HEK293 (cell line): ENCODE measurements at regions not wholly inside any gene's neighbourhood (a gene's known extent, or its start where the extent isn't known, plus 50 kb on each side); places are given as distances from the start of the nearest gene placed in this dataset.

ENCODE experiments used
- CTCF ChIA-PET: fragments of 350-600 bp; formaldehyde crosslinking; extraction: SDS; loops from one replicate; lab custom pipeline; 2021; ENCODE audit warnings: antibody characterized with exemption; lab: Yijun Ruan, JAX
- POLR2A ChIA-PET: fragments of 300-600 bp; formaldehyde crosslinking; extraction: SDS; loops from one replicate; lab custom pipeline; 2020; ENCODE audit warnings: antibody characterized with exemption, inconsistent platforms; lab: Yijun Ruan, JAX
- H3K27ac ChIP-seq: fragments of 200-500 bp; sonication (Bioruptor generic); 2 replicates; pipeline ENCODE4 v1.5.1; 2014; ENCODE audit warnings: low read depth, low read length, control low read depth, inconsistent platforms; ENCODE audit errors: extremely low read depth
- H3K36me3 ChIP-seq, 2 experiments: fragments of 200-500 bp in 1 of 2; sonication (Bioruptor generic) in 1 of 2; 1 replicate in 1 of 2; 2 replicates in 1 of 2; pipeline ENCODE4 v1.5.1; 2014 to 2017; ENCODE audit warnings: inconsistent platforms in 2 of 2, low read length in 2 of 2; ENCODE audit not compliant: control insufficient read depth in 2 of 2, insufficient read depth in 1 of 2
- H3K4me1 ChIP-seq: fragments of 200-500 bp; sonication (Bioruptor generic); 2 replicates; pipeline ENCODE4 v1.5.1; 2014; ENCODE audit warnings: mild to moderate bottlenecking, low read length, inconsistent platforms; ENCODE audit not compliant: control insufficient read depth, insufficient read depth
- H3K4me3 ChIP-seq: 2 replicates; pipeline ENCODE4 v1.5.1; 2011; ENCODE audit warnings: low read depth, mild to moderate bottlenecking, control low read depth, low read length, moderate library complexity
- H3K9me3 ChIP-seq: fragments of 200-500 bp; sonication (Bioruptor generic); 2 replicates; pipeline ENCODE4 v1.5.1; 2014; ENCODE audit warnings: low read depth, low read length, inconsistent platforms; ENCODE audit not compliant: control insufficient read depth, insufficient read depth
- FEZF1 ChIP-seq: fragments of 450-650 bp; formaldehyde crosslinking; IDR thresholded peaks from 2 replicates; pipeline ENCODE4 v1.5.1; 2016; ENCODE audit warnings: missing biosample characterization, missing genetic modification characterization
- HIC1 ChIP-seq: fragments of 450-650 bp; formaldehyde crosslinking; IDR thresholded peaks from 2 replicates; pipeline ENCODE4 v1.5.1; 2016; ENCODE audit warnings: missing biosample characterization, missing genetic modification characterization
- KLF8 ChIP-seq: fragments of 450-650 bp; formaldehyde crosslinking; IDR thresholded peaks from 2 replicates; pipeline ENCODE4 v1.5.1; 2016; ENCODE audit warnings: missing biosample characterization, missing genetic modification characterization
- KLF9 ChIP-seq: fragments of 450-650 bp; formaldehyde crosslinking; IDR thresholded peaks from 2 replicates; pipeline ENCODE4 v1.5.1; 2016; ENCODE audit warnings: missing biosample characterization, missing genetic modification characterization, low read depth
- PRDM1 ChIP-seq: fragments of 450-650 bp; formaldehyde crosslinking; IDR thresholded peaks from 2 replicates; pipeline ENCODE4; 2016; ENCODE audit warnings: missing biosample characterization, missing genetic modification characterization
- PRDM6 ChIP-seq: fragments of 450-650 bp; formaldehyde crosslinking; IDR thresholded peaks from 2 replicates; pipeline ENCODE4 v1.5.1; 2017; ENCODE audit warnings: missing biosample characterization, missing genetic modification characterization
- YY2 ChIP-seq: fragments of 450-650 bp; formaldehyde crosslinking; IDR thresholded peaks from 2 replicates; pipeline ENCODE4 v1.5.1; 2016; ENCODE audit warnings: missing biosample characterization, missing genetic modification characterization
- ZFP3 ChIP-seq: fragments of 450-650 bp; formaldehyde crosslinking; IDR thresholded peaks from 2 replicates; pipeline ENCODE4 v1.5.1; 2016; ENCODE audit warnings: low read depth, missing biosample characterization, missing genetic modification characterization
- ZFP41 ChIP-seq: fragments of 450-650 bp; formaldehyde crosslinking; IDR thresholded peaks from 2 replicates; pipeline ENCODE4 v1.5.1; 2016; ENCODE audit warnings: missing biosample characterization, missing genetic modification characterization, borderline replicate concordance
- ZNF2 ChIP-seq: fragments of 450-650 bp; formaldehyde crosslinking; IDR thresholded peaks from 2 replicates; pipeline ENCODE4 v1.5.1; 2016; ENCODE audit warnings: missing biosample characterization, missing genetic modification characterization
- ZNF23 ChIP-seq: fragments of 450-650 bp; formaldehyde crosslinking; IDR thresholded peaks from 2 replicates; pipeline ENCODE4 v1.5.1; 2016; ENCODE audit warnings: missing biosample characterization, missing genetic modification characterization, borderline replicate concordance
- ZNF302 ChIP-seq: fragments of 450-650 bp; formaldehyde crosslinking; IDR thresholded peaks from 2 replicates; pipeline ENCODE4 v1.5.1; 2016; ENCODE audit warnings: missing biosample characterization, missing genetic modification characterization, low read depth
- ZNF335 ChIP-seq: fragments of 450-650 bp; formaldehyde crosslinking; conservative IDR thresholded peaks from 2 replicates; pipeline ENCODE4 v1.5.1; 2016; ENCODE audit warnings: missing biosample characterization, missing genetic modification characterization
- ZNF501 ChIP-seq: fragments of 450-650 bp; formaldehyde crosslinking; IDR thresholded peaks from 2 replicates; pipeline ENCODE4 v1.5.1; 2016; ENCODE audit warnings: missing biosample characterization, missing genetic modification characterization
- ZNF530 ChIP-seq: fragments of 450-650 bp; formaldehyde crosslinking; IDR thresholded peaks from 2 replicates; pipeline ENCODE4 v1.5.1; 2016; ENCODE audit warnings: low read depth, missing biosample characterization, missing genetic modification characterization
- ZNF585B ChIP-seq: fragments of 450-650 bp; formaldehyde crosslinking; IDR thresholded peaks from 2 replicates; pipeline ENCODE4 v1.5.1; 2016; ENCODE audit warnings: missing biosample characterization, missing genetic modification characterization
- ZNF626 ChIP-seq: fragments of 450-650 bp; sonication (Bioruptor Pico); formaldehyde crosslinking; IDR thresholded peaks from 2 replicates; pipeline ENCODE4 v1.5.1; 2018; ENCODE audit warnings: missing biosample characterization, missing genetic modification characterization, inconsistent platforms
- ZNF776 ChIP-seq: fragments of 450-650 bp; formaldehyde crosslinking; IDR thresholded peaks from 2 replicates; pipeline ENCODE4 v1.5.0; 2017; ENCODE audit warnings: missing biosample characterization, missing genetic modification characterization, borderline replicate concordance
- ZXDB ChIP-seq: fragments of 450-650 bp; formaldehyde crosslinking; IDR thresholded peaks from 2 replicates; pipeline ENCODE4 v1.5.1; 2016; ENCODE audit warnings: missing biosample characterization, missing genetic modification characterization
- TF ChIP-seq, protein P1 (sequence below): fragments of 450-650 bp; formaldehyde crosslinking; IDR thresholded peaks from 2 replicates; pipeline ENCODE4 v1.5.1; 2016; ENCODE audit warnings: missing biosample characterization, missing genetic modification characterization
- TF ChIP-seq, protein P2 (sequence below): fragments of 450-650 bp; formaldehyde crosslinking; optimal IDR thresholded peaks from 2 replicates; pipeline ENCODE3; 2016; ENCODE audit warnings: missing biosample characterization, mild to moderate bottlenecking, missing genetic modification characterization
- TF ChIP-seq, protein P3 (sequence below): fragments of 450-650 bp; formaldehyde crosslinking; IDR thresholded peaks from 2 replicates; pipeline ENCODE4 v1.5.0; 2017; ENCODE audit warnings: missing biosample characterization, missing genetic modification characterization, borderline replicate concordance
- TF ChIP-seq, protein P4 (sequence below): fragments of 450-650 bp; formaldehyde crosslinking; IDR thresholded peaks from 2 replicates; pipeline ENCODE4 v1.5.1; 2016; ENCODE audit warnings: missing biosample characterization, missing genetic modification characterization

GRCh38 chr3:26521261-26521660, 101.3 kb upstream of the LRRC3B start:
- no peak overlapping the region for H3K4me3 ChIP-seq
- POLR2A ChIA-PET: no interaction called here
- H3K27ac ChIP-seq: no peak overlapping the region
- H3K9me3 ChIP-seq: no peaks in the 10 kb centered on the region
- no peaks in the 10 kb centered on the region for H3K36me3 ChIP-seq
- no peaks in the 10 kb centered on the region for H3K4me1 ChIP-seq
- TF ChIP-seq HIC1 (tag by site-specific recombination): no peak
- TF ChIP-seq, protein P1, sequence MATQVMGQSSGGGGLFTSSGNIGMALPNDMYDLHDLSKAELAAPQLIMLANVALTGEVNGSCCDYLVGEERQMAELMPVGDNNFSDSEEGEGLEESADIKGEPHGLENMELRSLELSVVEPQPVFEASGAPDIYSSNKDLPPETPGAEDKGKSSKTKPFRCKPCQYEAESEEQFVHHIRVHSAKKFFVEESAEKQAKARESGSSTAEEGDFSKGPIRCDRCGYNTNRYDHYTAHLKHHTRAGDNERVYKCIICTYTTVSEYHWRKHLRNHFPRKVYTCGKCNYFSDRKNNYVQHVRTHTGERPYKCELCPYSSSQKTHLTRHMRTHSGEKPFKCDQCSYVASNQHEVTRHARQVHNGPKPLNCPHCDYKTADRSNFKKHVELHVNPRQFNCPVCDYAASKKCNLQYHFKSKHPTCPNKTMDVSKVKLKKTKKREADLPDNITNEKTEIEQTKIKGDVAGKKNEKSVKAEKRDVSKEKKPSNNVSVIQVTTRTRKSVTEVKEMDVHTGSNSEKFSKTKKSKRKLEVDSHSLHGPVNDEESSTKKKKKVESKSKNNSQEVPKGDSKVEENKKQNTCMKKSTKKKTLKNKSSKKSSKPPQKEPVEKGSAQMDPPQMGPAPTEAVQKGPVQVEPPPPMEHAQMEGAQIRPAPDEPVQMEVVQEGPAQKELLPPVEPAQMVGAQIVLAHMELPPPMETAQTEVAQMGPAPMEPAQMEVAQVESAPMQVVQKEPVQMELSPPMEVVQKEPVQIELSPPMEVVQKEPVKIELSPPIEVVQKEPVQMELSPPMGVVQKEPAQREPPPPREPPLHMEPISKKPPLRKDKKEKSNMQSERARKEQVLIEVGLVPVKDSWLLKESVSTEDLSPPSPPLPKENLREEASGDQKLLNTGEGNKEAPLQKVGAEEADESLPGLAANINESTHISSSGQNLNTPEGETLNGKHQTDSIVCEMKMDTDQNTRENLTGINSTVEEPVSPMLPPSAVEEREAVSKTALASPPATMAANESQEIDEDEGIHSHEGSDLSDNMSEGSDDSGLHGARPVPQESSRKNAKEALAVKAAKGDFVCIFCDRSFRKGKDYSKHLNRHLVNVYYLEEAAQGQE: no peak
- TF ChIP-seq ZNF335: no peak
- CTCF ChIA-PET: no interaction called here

DNA sequence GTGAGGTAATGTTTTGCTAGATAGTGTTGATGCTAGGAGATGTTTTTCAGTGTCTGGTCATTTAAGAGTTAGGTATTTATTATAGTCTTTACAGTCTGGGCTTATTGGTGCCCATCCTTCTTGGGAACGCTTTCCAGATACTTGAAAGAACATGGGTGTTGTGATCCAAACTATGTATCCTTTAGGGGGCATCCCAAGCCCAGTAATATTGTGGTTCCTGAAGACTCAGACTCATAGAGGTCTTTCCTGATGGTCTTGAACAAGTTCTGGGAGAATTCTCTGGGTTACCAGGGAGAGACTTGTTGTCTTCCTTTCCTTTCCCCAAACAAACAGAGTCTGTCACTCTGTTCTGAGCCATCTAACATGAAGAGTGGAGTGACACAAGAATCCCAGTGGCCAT, 99.7 kb upstream of the LRRC3B start:
- H3K4me3 ChIP-seq: no peak overlapping the region
- H3K27ac ChIP-seq: no peak overlapping the region
- no peaks in the 10 kb centered on the region for H3K9me3 ChIP-seq
- TF ChIP-seq ZFP41: no peak
- TF ChIP-seq ZNF585B (tag by site-specific recombination): no peak
- TF ChIP-seq ZNF23 (tag by site-specific recombination): no peak
- TF ChIP-seq, protein P2, sequence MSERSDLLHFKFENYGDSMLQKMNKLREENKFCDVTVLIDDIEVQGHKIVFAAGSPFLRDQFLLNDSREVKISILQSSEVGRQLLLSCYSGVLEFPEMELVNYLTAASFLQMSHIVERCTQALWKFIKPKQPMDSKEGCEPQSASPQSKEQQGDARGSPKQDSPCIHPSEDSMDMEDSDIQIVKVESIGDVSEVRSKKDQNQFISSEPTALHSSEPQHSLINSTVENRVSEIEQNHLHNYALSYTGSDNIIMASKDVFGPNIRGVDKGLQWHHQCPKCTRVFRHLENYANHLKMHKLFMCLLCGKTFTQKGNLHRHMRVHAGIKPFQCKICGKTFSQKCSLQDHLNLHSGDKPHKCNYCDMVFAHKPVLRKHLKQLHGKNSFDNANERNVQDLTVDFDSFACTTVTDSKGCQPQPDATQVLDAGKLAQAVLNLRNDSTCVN: no peak
- TF ChIP-seq ZNF501 (tag by site-specific recombination): no peak
- no peak for TF ChIP-seq ZXDB (tag by site-specific recombination)
- no peak for TF ChIP-seq ZNF626 (tag by site-specific recombination)
- TF ChIP-seq, protein P3, sequence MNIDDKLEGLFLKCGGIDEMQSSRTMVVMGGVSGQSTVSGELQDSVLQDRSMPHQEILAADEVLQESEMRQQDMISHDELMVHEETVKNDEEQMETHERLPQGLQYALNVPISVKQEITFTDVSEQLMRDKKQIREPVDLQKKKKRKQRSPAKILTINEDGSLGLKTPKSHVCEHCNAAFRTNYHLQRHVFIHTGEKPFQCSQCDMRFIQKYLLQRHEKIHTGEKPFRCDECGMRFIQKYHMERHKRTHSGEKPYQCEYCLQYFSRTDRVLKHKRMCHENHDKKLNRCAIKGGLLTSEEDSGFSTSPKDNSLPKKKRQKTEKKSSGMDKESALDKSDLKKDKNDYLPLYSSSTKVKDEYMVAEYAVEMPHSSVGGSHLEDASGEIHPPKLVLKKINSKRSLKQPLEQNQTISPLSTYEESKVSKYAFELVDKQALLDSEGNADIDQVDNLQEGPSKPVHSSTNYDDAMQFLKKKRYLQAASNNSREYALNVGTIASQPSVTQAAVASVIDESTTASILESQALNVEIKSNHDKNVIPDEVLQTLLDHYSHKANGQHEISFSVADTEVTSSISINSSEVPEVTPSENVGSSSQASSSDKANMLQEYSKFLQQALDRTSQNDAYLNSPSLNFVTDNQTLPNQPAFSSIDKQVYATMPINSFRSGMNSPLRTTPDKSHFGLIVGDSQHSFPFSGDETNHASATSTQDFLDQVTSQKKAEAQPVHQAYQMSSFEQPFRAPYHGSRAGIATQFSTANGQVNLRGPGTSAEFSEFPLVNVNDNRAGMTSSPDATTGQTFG (tag by site-specific recombination): no peak
- TF ChIP-seq ZNF530 (tag by site-specific recombination): no peak
- no peak for TF ChIP-seq KLF9 (tag by site-specific recombination)
- TF ChIP-seq FEZF1 (tag by site-specific recombination): no peak
- TF ChIP-seq ZFP3 (tag by site-specific recombination): no peak
- no peak for TF ChIP-seq YY2 (tag by site-specific recombination)
- TF ChIP-seq ZNF302 (tag by site-specific recombination): no peak
- TF ChIP-seq ZNF776: no peak
- no peak for TF ChIP-seq ZNF2 (tag by site-specific recombination)
- no peak for TF ChIP-seq PRDM1 (tag by site-specific recombination)
- no peak for TF ChIP-seq KLF8
- TF ChIP-seq PRDM6 (tag by site-specific recombination): no peak
- TF ChIP-seq, protein P4, sequence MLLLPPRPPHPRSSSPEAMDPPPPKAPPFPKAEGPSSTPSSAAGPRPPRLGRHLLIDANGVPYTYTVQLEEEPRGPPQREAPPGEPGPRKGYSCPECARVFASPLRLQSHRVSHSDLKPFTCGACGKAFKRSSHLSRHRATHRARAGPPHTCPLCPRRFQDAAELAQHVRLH (tag by site-specific recombination): no peak
- ChIA-PET CTCF (no interaction called here), POLR2A (no interaction called here)
- H3K36me3 ChIP-seq: no peaks in the 10 kb centered on the region
- no peaks in the 10 kb centered on the region for H3K4me1 ChIP-seq
